Suprapubic skin (tissue), 4 donors: ENCODE measurements at regions not wholly inside any gene's neighbourhood (a gene's known extent, or its start where the extent isn't known, plus 50 kb on each side); places are given as distances from the start of the nearest gene placed in this dataset.

Experiments
- EP300 ChIP-seq: sonication (generic); formaldehyde crosslinking; IDR thresholded peaks from one replicate; pipeline ENCODE4 v1.6.1; 2017; ENCODE audit warnings: antibody characterized with exemption
- POLR2AphosphoS5 ChIP-seq, 3 donors: sonication (generic); formaldehyde crosslinking; IDR thresholded peaks; one replicate each; pipeline ENCODE4 v1.6.1; 2017; ENCODE audit warnings: antibody characterized with exemption in 3 of 3
- TF ChIP-seq, protein P1 (sequence below), 2 donors: fragments of 200-600 bp in 1 of 2; fragments of 450-650 bp in 1 of 2; sonication (generic) in 1 of 2; IDR thresholded peaks; one replicate each; pipeline ENCODE4 v1.5.1; 2016 to 2019; ENCODE audit warnings: antibody characterized with exemption in 2 of 2, mild to moderate bottlenecking in 1 of 2, moderate library complexity in 1 of 2

DNA sequence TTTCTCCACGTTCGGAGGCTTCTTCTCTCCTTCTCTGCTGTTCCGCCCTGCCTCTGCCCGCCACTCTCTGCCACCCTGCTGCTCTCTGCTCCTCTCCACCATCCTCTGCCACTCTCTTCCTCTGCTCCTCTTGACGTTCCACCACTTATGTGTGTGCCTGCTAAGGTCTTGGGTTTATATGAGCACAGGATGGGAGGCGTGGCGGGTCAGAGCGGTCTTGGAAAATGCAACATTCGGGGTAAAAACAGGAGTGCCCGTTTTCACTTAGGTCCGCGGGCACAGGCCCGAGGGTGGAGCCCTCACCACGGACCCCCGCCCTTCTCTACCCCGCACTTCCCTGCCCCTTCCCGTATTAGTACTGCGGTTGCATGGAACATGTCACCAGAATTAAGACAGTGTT, 114.4 kb upstream of the FBXL7 start:
- TF ChIP-seq, protein P1, sequence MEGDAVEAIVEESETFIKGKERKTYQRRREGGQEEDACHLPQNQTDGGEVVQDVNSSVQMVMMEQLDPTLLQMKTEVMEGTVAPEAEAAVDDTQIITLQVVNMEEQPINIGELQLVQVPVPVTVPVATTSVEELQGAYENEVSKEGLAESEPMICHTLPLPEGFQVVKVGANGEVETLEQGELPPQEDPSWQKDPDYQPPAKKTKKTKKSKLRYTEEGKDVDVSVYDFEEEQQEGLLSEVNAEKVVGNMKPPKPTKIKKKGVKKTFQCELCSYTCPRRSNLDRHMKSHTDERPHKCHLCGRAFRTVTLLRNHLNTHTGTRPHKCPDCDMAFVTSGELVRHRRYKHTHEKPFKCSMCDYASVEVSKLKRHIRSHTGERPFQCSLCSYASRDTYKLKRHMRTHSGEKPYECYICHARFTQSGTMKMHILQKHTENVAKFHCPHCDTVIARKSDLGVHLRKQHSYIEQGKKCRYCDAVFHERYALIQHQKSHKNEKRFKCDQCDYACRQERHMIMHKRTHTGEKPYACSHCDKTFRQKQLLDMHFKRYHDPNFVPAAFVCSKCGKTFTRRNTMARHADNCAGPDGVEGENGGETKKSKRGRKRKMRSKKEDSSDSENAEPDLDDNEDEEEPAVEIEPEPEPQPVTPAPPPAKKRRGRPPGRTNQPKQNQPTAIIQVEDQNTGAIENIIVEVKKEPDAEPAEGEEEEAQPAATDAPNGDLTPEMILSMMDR (IDR thresholded peaks at IDR 0.05), result no peak
- TF ChIP-seq POLR2AphosphoS5 (IDR thresholded peaks at IDR 0.05), result no peak
- TF ChIP-seq EP300, result no peak
